ENCODE measurements at regions not wholly inside any gene's neighbourhood (a gene's known extent, or its start where the extent isn't known, plus 50 kb on each side); places are given as distances from the start of the nearest gene placed in this dataset.

GRCh38 chr2:2825062-2825461 is 494.0 kb upstream of the MYT1L start:
- TF ChIP-seq POLR2A (IDR thresholded peaks at IDR 0.05) (no peak), CTCF (IDR thresholded peaks at IDR 0.05) (no peak), POLR2AphosphoS5 (IDR thresholded peaks at IDR 0.05) (no peak)

Data from sigmoid colon (tissue), 4 donors.